GM04504 (cell line): ENCODE measurements at regions not wholly inside any gene's neighbourhood (a gene's known extent, or its start where the extent isn't known, plus 50 kb on each side); places are given as distances from the start of the nearest gene placed in this dataset.

ENCODE experiments used
- DNase-seq: peaks from one replicate; pipeline ENCODE4 v3.0.0-alpha.2; 2012; ENCODE audit warnings: low read depth

DNA sequence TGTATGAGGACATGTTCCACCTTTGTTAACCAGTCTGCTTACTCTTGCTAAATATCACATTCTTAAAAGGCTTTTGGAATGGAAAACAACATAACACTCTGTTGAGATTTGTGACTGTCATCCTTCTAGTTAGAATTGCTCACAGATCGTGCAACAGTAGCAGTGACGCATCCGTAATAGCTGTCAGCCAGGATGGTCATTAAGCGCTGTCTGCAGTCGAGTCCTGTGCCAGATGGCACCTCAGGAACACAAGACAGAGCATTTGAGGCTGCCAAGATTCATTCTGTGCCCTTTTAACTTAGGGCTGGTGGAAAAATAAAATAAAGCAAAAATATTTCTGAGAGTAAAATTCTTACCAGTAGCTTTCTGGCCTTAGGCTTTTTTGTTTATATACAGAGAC, 348.6 kb downstream of the ANKRD7 start:
- no peak for DNase-seq

DNA sequence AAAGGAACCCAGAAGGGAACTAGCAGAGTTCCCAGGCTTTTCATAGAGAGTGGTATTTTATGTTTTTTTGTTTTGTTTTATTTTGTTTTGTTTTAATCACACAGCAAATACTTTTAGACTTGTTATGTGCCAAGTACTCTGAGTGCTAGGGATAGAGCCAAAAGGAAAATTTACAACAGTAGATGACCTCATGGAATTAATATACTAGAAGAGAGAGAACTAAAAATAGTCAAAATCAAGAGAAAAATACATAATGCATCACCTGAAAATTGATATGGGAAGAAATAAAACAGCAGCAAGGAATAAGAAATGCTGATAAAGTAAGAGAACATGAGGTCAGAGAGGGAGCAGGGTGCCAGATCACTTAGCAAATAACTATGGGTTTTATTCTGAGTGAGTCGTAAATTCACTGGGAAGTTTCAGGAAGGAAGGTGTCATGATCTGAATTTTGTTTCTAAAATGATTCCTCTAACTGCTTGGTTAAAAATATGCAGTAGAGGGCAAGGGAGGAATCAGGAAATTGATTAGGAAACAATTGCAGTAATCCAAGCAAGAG, 351.0 kb downstream of the ANKRD7 start:
- DNase-seq = no peak

DNA sequence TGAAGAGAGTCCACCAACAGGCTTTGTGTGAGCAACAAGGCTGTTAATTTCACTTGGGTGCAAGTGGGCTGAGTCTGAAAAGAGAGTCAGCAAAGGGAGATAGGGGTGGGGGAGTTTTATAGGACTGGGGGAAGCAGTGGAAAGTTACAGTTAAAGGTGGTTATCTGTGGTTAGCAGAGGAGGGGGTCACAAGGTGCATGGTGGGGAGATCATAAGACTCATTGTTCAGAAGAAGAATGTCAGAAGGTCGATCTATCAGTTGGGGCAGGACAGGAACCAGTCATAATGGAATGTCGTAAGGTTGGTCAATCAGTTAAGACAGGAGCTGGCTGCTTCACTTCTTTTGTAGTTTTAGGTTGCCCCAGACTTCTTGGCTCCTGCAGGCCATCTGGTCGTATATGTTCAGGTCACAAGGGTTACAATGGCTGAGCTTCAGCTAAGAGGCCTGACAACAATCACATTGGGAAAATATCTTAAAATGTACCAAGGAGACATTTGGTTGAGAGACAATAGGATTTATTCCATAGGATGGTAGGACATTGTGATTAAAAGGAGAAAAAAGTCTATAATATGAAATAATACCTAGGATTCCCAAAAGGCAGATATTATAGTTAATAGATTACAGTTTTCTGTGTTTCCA, 356.4 kb downstream of the ANKRD7 start:
- DNase-seq = no peak

DNA sequence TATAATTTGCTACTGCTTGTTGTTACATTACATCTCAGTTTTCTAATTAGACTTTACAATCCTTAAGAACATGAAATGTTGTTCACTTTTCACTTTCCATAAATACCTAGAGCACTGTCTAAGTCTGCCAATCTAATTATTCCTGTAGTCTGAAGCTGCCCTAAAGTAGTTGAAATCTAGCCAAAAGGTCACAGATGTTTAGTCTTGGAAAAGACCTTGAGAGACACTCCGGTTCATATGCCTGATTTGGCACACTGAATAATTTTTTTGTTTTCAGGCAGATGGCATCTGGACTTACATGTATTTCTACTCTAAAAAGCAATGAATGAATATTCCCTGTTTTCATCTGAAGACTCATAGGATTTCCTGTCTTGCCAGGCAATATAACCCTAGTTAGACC, 359.1 kb downstream of the ANKRD7 start:
- no peak for DNase-seq

DNA sequence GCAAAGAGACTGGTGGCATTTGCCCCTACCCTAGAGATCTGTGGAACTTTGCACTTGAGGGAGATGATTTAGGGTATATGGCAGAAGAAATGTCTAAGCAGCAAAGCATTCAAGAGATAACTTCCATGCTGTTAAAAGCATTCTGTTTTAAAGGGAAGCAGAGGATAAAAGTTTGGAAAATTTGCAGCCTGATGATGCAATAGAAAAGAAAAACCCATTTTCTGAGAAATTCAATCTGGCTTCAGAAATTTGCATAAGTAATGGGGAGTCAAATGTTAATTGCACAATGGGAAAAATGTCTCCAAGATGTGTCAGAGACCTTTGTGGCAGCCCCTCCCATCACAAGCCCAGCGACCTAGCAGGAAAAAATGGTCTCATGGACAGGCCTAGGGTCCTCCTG, 361.7 kb downstream of the ANKRD7 start:
- no peak for DNase-seq

DNA sequence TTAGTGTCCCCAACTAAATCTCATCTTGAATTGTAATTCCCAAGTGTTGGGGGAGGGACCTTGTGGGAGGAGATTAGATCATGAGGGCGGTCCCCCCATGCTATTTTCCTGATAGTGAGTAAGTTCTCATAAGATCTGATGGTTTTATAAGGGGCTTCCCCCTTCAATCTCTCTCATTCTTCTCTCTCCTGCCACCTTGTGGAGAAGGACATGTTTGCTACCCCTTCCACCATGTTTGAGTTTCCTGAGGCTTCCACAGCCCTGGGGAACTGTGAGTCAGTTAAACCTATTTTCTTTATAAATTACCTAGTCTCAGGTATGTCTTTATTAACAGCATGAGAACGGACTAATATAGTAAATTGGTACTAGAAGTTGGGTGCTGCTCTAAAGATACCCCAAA, 365.6 kb downstream of the ANKRD7 start:
- no peak for DNase-seq

DNA sequence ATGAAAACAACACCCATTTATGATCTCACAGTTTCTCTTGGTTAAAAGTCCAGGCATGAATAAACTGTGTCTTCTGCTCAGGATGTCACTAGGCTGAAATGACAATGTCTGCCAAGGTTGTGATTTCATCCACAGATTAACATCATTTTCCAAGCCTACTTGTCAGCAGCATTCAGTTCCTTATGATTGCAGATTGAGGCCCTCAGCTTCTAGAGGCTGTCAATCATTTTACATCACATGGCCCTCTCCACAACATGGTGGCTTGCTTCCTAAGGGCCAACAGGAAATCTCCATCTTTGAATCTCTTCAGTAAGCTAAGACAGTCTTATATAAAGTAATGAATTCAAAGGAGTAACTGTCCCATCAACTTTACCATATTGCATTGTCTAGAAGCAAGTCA, 377.6 kb downstream of the ANKRD7 start:
- no peak for DNase-seq

DNA sequence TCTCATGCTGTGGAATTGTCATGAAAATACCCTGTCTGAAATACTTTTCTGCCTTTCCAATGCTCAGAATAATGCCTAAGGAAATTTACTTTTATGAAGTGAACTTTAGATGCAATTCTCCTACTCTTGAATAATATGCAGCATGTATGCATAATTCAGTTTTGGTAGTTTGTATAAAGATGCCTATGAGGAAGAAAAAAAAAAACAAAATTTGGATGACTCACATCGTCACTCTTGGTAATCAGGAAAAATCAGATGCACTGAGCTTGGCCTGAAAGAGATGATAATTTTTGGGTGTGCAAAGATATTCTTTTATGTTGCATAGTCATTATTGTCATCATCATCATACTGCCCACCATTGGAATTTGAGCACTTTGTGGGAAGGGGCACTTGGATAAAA, 382.1 kb downstream of the ANKRD7 start:
- no peak for DNase-seq

DNA sequence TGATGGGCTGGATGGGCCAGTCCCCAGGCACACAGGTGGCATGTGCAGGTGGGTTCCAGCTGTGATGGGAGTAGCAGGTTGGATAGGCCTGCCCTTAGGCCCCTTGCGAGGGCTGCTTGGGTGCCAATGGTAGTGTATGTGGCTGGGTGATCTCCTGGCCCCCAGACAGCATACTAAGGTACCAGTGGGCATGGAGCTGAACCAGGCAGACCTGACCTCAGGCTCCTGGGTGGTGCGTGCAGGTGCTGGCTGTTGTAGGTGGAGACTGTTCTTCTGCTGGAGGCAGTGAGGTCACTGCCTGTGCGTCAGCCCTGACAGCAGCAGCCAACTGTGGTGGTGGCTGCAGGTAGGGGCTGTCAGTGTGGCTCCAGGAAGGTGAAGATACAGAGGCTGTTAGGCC, 384.7 kb downstream of the ANKRD7 start:
- no peak for DNase-seq

DNA sequence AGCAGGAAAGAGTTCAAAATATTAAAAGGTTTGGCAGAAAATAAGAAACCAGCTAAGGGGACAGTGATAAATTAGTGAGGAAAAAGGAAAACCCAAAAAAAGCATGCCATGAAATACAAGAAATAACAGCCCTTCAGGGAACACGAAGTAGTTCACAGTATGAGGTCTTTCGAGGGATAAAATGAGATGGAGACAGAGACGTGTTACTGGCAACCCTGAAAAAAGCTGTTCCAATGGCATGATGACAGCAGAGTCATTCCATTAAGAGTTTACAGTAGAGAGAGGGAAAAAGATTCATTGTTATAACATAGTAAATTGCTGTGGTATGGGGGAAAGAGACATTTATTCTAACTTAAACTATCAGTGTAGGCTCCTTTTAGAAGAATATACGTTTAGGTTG, 391.2 kb downstream of the ANKRD7 start:
- no peak for DNase-seq

DNA sequence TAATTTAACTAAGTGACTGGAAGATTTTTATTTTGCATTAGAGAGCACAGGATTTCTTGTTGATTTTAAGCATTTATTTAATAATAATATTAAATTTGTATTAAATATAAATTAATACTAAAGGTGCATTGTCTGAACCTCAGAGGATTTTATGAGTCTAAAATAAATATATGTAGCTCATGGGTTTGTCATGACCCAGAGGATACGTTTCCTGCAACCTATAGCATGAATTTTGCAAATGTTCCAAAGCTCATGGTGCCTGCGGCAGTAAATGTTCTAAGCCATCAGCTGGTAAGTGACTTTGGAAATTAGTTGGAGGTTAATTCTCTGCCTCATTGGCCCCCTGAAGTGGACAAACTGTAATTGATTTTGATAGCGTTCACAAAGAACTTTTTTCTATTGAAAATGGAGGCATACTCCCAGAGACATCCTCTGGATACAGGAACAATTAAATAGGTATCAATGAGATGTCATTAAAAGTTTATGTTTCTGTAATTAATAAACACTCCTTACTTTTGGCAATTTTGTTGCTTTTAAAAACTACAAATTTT, 397.4 kb downstream of the ANKRD7 start:
- no peak for DNase-seq

DNA sequence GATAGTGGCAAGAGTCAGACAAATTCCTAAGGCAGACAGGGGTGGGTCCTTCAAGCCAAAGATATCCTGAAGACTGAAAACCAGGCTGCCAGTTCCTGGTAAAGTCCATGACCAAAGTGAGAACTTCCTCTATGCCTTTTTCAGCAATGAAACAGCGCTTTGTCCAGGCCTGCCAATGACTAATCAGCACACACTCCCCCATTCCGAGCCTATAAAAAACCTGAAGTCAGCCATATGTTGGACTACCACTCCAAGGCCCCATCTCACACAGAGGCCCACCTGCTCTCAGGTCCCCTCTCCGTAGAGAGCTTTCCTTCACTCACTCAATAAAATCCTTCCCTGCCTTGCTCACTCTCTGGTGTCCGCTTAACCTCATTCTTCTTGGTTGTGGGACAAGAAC, 402.2 kb downstream of the ANKRD7 start:
- no peak for DNase-seq

DNA sequence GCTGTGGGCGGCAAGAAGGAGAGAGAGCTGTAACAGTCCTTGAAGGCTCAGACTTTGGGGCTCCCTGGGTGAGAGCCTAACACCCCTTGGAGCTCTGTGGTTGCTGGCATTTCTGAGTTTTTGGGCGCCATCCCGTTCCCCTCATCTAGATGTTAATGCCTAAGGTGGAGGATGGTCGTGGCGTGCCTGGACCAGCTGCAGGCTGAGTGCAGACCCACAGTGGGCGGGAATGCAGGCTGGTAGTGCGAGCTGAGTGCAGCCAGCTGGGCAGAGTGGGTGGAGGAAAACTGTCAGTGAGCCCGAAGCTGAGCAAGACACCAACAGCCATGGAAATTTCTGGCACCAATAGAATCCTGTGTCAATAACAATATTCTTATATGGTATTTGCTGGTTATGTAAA, 403.0 kb downstream of the ANKRD7 start:
- no peak for DNase-seq

DNA sequence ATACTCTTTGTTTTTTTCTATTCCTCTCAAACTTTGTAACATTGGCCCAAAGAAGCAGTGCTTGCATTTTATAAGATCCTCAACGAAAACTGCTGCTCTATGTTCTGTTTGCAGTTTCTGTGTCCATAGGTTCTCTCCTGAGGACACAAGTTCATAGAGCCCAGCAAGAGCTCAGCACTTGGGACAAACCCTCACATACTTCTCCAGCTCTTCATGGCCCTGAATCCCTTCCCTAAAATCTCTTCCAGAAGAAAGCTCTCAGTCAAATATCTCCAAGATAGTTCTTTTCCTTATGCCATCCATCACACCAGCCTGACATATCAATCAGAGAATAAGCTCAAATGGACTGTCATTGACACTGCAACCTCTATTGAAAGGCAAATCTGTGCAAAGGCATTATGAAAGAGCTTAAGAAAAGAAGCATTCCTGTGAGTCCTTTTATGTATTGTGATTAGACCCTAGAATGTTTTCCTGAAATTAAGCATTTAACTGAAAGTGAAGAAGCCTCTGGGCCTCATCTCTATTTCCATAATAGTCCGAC, 405.5 kb downstream of the ANKRD7 start:
- DNase-seq = no peak

DNA sequence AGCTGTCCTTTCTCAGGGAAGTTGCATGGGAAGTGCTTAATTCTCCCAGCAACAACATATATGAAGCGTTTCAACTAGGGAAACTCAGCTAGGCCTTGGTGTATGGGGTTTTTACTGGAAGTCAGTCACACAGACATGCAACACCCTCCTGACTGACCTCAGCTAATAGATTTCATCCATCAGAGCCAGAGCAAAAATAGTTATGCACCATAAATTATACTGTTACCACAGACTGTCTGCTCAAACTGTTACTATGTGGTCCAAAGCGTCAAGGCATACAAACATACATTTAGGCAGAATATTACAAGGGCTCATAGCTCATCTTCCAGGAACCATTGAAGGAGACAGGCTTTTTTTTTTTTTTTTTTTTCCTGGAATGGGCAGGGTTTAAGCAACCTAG, 417.9 kb downstream of the ANKRD7 start:
- no peak for DNase-seq

DNA sequence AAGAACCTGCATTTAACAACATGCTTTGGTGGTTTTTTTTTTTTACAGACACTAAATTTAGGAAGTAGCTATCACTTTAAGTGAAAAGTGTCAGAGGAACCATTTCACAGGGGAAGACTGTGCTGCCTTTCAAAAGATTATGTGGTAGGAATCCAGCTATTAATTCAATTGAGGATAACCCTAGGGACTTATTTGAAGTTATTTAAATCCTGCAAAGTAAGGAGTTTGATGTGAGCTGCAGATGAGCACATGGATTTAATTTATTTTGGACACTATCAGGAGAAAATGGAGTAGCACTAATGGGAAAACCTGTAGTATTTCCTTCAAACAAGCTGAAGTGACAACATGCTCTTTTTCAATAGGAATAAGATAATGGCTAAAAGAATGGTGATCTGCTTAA, 419.8 kb downstream of the ANKRD7 start:
- no peak for DNase-seq

DNA sequence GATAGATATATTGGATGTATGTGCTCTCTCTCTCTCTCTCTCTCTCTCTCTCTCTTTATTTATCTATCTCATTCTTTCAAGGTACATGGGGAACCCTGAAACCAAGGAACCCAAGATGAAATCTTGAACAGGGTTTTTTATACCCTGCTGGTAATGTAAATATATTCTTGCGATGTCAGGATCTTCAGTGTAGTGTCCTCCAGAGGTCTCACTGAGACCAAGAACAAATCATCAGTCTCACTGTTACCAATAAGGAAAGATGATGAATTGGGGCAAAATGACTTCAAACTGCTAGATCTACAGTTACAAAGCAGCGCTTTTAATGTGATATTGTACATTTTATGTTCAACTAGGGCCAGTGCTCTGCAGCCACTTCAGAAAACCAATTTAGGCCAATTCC, 423.5 kb downstream of the ANKRD7 start:
- no peak for DNase-seq

DNA sequence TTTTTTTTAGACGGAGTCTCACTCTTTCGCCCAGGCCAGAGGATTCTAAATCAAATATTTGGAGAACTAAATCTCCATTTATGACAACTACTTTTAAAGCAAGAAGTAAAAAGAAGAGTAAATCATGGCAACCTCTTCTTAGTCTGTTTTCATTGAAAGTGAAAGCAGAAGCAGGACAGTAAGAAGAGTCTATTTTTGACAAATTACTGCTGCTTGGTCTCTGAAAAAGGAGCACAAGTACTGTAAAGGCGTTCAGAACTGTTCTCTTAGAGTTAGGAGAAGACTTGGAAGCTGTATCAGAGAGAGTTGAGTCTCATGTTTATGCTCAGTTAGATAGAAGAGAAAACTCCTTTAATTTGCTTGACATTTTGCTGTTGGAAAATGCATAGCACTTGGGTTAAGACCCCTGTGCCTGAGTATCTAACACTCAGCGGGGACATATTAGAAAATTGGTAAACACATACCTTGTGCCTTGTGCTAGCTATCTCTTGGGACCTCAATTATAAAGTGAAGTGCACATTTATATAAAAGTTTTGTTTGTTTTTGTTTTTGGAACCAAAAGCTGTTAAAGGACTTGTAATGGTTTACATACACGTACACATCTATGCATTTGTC, 433.0 kb downstream of the ANKRD7 start:
- no peak for DNase-seq

DNA sequence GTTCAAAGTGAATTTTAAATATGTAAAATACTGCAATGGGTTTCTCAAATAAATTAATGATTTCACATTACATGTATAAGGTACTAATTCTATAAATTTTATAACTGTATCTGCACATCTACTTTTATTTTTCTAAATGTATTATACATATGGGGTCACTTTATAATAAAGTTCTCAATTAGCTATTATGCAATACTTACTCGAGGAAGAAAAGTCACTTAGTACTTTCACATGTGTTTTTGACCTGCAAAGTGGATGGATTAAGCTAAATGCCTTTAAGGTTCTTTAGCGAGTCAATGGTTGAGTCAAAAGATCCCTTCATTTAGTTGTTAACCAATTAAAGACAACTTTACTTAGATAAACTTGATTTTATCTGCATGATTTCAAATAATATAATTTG, 437.8 kb downstream of the ANKRD7 start:
- DNase-seq = no peak

DNA sequence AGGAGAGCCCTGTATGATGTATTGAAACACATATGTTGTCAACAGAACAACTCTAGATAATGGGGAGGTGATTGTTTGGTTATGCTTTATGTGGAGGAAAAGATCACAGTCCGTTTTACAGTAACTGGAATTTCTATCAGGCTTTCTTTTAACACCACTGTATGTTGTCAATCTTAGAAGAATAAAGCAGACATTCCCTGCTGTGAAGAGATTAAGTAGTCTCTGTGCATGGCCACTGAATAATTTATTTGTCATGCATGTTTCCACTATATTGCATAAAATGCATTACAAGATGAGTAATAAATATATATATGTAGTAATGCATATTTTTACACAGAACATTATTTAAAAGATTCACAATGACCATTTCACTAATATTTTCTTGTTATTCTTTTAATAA, 440.0 kb downstream of the ANKRD7 start:
- no peak for DNase-seq

DNA sequence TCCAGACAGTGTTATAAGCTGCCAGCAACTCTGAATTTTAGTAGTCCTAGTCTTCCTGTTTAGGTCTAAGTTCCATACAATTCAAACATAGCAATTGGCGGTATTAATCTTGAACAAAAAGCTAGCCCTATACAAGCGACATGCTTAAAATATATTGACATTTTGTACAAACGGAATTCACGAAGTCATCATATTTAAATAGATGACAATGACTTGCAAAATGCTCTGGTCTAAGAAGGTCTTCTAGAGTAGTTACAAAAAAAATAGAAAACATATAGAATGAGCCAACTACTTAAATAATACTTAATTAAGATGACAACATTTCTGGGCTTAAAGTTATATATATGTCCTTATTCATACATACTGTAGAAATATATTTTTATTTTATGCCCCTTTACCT, 446.6 kb downstream of the ANKRD7 start:
- no peak for DNase-seq

DNA sequence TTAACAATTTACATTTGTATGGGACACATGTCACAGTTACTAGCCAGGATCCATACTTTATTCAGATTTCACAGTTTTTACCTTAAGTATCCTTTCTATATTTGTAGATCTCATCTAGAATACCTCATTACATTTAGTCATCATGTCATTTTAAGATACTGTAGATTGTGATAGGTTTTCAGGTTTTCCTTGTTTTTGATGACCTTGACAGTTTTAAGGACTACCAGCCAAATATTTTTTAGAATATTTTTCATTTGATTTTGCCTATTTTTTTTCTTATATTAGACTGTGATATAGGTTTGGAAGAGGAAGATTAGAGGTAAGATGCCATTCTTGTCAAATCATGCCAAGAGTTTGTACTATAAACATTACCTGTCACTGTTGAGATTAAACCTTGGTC, 460.3 kb downstream of the ANKRD7 start:
- DNase-seq = no peak

DNA sequence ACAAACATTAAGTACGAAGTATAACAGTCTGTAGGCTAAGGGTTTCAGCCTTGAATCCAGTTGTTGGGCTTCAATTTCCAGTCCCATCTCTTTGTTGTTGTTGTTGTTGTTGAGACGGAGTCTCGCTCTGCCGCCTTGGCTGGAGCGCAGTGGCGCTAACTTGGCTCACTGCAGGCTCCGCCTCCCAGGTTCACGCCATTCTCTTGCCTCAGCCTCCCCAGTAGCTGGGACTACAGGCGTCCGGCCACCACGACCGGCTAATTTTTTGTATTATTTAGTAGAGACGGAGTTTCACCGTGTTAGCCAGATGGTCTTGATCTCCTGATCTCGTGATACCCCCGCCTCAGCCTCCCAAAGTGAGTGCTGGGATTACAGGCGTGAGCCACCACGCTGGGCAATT, 464.9 kb downstream of the ANKRD7 start:
- no peak for DNase-seq

DNA sequence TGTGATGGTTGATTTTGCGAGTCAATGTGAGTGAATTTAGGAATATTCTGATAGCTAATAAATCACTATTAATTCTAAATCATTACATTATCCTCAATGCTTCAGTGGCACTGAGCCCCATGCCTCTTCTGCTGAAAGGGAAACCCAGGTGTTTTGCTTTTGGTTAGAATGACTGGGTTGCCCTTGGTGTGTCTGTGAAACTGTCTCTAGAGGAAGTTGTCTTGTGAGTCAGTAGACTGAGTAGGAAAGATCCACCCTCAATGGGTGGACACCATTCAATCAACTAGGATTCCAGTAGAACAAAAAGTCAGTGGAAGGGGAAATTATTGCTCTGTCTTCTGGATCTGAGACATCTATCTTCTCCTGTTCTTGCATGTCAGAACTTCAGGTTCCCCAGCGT, 472.4 kb downstream of the ANKRD7 start:
- no peak for DNase-seq
